IgD-negative memory B cell (primary cell): ENCODE measurements at regions not wholly inside any gene's neighbourhood (a gene's known extent, or its start where the extent isn't known, plus 50 kb on each side); places are given as distances from the start of the nearest gene placed in this dataset.
"Not testable (repeated sequence)": the region's sequence is repeated elsewhere in the genome, so short reads cannot be mapped to it uniquely, and the experiment has no call there.

Experiments
- H3K27ac Mint-ChIP-seq, 3 donors: one replicate each; pipeline ENCODE4 v1.8.0; 2020 to 2022; ENCODE audit warnings: mild to moderate bottlenecking in 3 of 3, mixed read lengths in 3 of 3, moderate library complexity in 1 of 3
- H3K27me3 Mint-ChIP-seq: one replicate; pipeline ENCODE4 v1.8.0; 2021; ENCODE audit warnings: mixed read lengths
- H3K36me3 Mint-ChIP-seq: one replicate; pipeline ENCODE4 v1.8.0; 2020; ENCODE audit warnings: mild to moderate bottlenecking, mixed read lengths
- H3K4me1 Mint-ChIP-seq, 3 donors: one replicate each; pipeline ENCODE4 v1.8.0; 2020 to 2022; ENCODE audit warnings: mixed read lengths in 3 of 3, mild to moderate bottlenecking in 1 of 3
- H3K4me3 Mint-ChIP-seq, 4 donors: one replicate each; pipeline ENCODE4 v1.8.0; 2020 to 2022; ENCODE audit warnings: mild to moderate bottlenecking in 4 of 4, mixed read lengths in 4 of 4, moderate library complexity in 3 of 4
- H3K9me3 Mint-ChIP-seq, 3 donors: one replicate each; pipeline ENCODE4 v1.8.0; 2020 to 2021; ENCODE audit warnings: mixed read lengths in 3 of 3, mild to moderate bottlenecking in 1 of 3

- Mint-ChIP-seq H3K27ac (no peak overlapping the region), H3K4me1 (no peaks in the 10 kb centered on the region), H3K27me3 (no peaks in the 10 kb centered on the region), H3K36me3 (no peaks in the 10 kb centered on the region), H3K4me3 (no peak overlapping the region), H3K9me3 (peaks cover 0 to 19% (median 10%) of the 10 kb centered on the region in 3 donors)
Measured at GRCh38 chr17:22203208-22203715, 510.9 kb downstream of the KCNJ18 start.

GRCh38 chr17:22204076-22204475 lies 511.8 kb downstream of the KCNJ18 start:
- H3K4me3 Mint-ChIP-seq, H3K36me3 Mint-ChIP-seq, H3K27me3 Mint-ChIP-seq, H3K4me1 Mint-ChIP-seq, H3K27ac Mint-ChIP-seq: not testable (repeated sequence)
- peaks cover 2 to 19% (median 10%) of the 10 kb centered on the region in 3 donors for H3K9me3 Mint-ChIP-seq

- not testable (repeated sequence) for H3K27ac Mint-ChIP-seq, H3K36me3 Mint-ChIP-seq, H3K27me3 Mint-ChIP-seq, H3K4me3 Mint-ChIP-seq, H3K4me1 Mint-ChIP-seq
- H3K9me3 Mint-ChIP-seq: peaks cover 8 to 14% (median 9%) of the 10 kb centered on the region in 3 donors
Measured at GRCh38 chr17:22210212-22210611, 517.9 kb downstream of the KCNJ18 start.

GRCh38 chr17:22213169-22213568 lies 520.8 kb downstream of the KCNJ18 start:
- H3K9me3 Mint-ChIP-seq, H3K27me3 Mint-ChIP-seq, H3K4me1 Mint-ChIP-seq, H3K36me3 Mint-ChIP-seq, H3K4me3 Mint-ChIP-seq, H3K27ac Mint-ChIP-seq: not testable (repeated sequence)

GRCh38 chr17:22217135-22217534 lies 524.8 kb downstream of the KCNJ18 start:
- Mint-ChIP-seq H3K27ac (no peak overlapping the region), H3K9me3 (peaks cover 0 to 5% (median 3%) of the 10 kb centered on the region in 3 donors), H3K4me3 (no peak overlapping the region), H3K4me1 (no peaks in the 10 kb centered on the region), H3K27me3 (no peaks in the 10 kb centered on the region), H3K36me3 (no peaks in the 10 kb centered on the region)

GRCh38 chr17:22221344-22221743 lies 529.0 kb downstream of the KCNJ18 start:
- no peaks in the 10 kb centered on the region for H3K27me3 Mint-ChIP-seq
- H3K9me3 Mint-ChIP-seq: peaks cover 0 to 5% (median 0%) of the 10 kb centered on the region in 3 donors
- no peaks in the 10 kb centered on the region for H3K36me3 Mint-ChIP-seq
- no peaks in the 10 kb centered on the region for H3K4me1 Mint-ChIP-seq
- H3K4me3 Mint-ChIP-seq: no peak overlapping the region
- H3K27ac Mint-ChIP-seq: no peak overlapping the region

GRCh38 chr17:22226477-22226876 lies 534.2 kb downstream of the KCNJ18 start:
- not testable (repeated sequence) for H3K27me3 Mint-ChIP-seq, H3K4me3 Mint-ChIP-seq, H3K4me1 Mint-ChIP-seq, H3K9me3 Mint-ChIP-seq, H3K27ac Mint-ChIP-seq, H3K36me3 Mint-ChIP-seq

GRCh38 chr17:22226932-22227331 lies 534.6 kb downstream of the KCNJ18 start:
- not testable (repeated sequence) for H3K27me3 Mint-ChIP-seq, H3K9me3 Mint-ChIP-seq, H3K36me3 Mint-ChIP-seq, H3K4me1 Mint-ChIP-seq, H3K4me3 Mint-ChIP-seq, H3K27ac Mint-ChIP-seq

- not testable (repeated sequence) for H3K9me3 Mint-ChIP-seq
Measured at GRCh38 chr17:22227699-22228553, 535.6 kb downstream of the KCNJ18 start.

GRCh38 chr17:22229821-22230220 lies 537.5 kb downstream of the KCNJ18 start:
- not testable (repeated sequence) for H3K36me3 Mint-ChIP-seq, H3K27me3 Mint-ChIP-seq, H3K9me3 Mint-ChIP-seq, H3K4me3 Mint-ChIP-seq, H3K4me1 Mint-ChIP-seq, H3K27ac Mint-ChIP-seq

More at GRCh38 chr17:22227699-22228553, 535.6 kb downstream of the KCNJ18 start:
- not testable (repeated sequence) for H3K4me3 Mint-ChIP-seq, H3K36me3 Mint-ChIP-seq, H3K27ac Mint-ChIP-seq, H3K27me3 Mint-ChIP-seq, H3K4me1 Mint-ChIP-seq

- no peaks in the 10 kb centered on the region for H3K4me1 Mint-ChIP-seq
- H3K36me3 Mint-ChIP-seq: no peaks in the 10 kb centered on the region
- H3K4me3 Mint-ChIP-seq: no peak overlapping the region
- H3K9me3 Mint-ChIP-seq: peaks cover 4 to 11% (median 5%) of the 10 kb centered on the region in 3 donors
- H3K27me3 Mint-ChIP-seq: no peaks in the 10 kb centered on the region
- no peak overlapping the region for H3K27ac Mint-ChIP-seq
Measured at GRCh38 chr17:22233382-22233781, 541.1 kb downstream of the KCNJ18 start.

GRCh38 chr17:22242472-22242871 lies 550.1 kb downstream of the KCNJ18 start:
- Mint-ChIP-seq H3K4me1 (no peaks in the 10 kb centered on the region), H3K27me3 (no peaks in the 10 kb centered on the region), H3K36me3 (no peaks in the 10 kb centered on the region), H3K4me3 (no peak overlapping the region), H3K27ac (no peak overlapping the region), H3K9me3 (peaks cover 0 to 12% (median 5%) of the 10 kb centered on the region in 3 donors)

GRCh38 chr17:22251498-22251897 lies 559.2 kb downstream of the KCNJ18 start:
- Mint-ChIP-seq H3K36me3 (no peaks in the 10 kb centered on the region), H3K27ac (no peak overlapping the region), H3K9me3 (peaks cover 0 to 9% (median 2%) of the 10 kb centered on the region in 3 donors), H3K4me1 (no peaks in the 10 kb centered on the region), H3K4me3 (no peak overlapping the region), H3K27me3 (no peaks in the 10 kb centered on the region)

GRCh38 chr17:22253007-22253406 lies 560.7 kb downstream of the KCNJ18 start:
- Mint-ChIP-seq H3K4me1 (no peaks in the 10 kb centered on the region), H3K4me3 (no peak overlapping the region), H3K27me3 (no peaks in the 10 kb centered on the region), H3K36me3 (no peaks in the 10 kb centered on the region), H3K9me3 (peaks cover 0 to 9% (median 2%) of the 10 kb centered on the region in 3 donors), H3K27ac (no peak overlapping the region)

GRCh38 chr17:22265807-22266206 lies 573.5 kb downstream of the KCNJ18 start:
- Mint-ChIP-seq H3K4me3 (no peak overlapping the region), H3K9me3 (peaks cover 0 to 4% (median 0%) of the 10 kb centered on the region in 3 donors), H3K27ac (no peak overlapping the region), H3K4me1 (no peaks in the 10 kb centered on the region), H3K36me3 (peaks cover 2% of the 10 kb centered on the region), H3K27me3 (no peaks in the 10 kb centered on the region)

GRCh38 chr17:22266231-22266630 lies 573.9 kb downstream of the KCNJ18 start:
- H3K4me1 Mint-ChIP-seq: no peaks in the 10 kb centered on the region
- H3K36me3 Mint-ChIP-seq: peaks cover 2% of the 10 kb centered on the region
- no peaks in the 10 kb centered on the region for H3K27me3 Mint-ChIP-seq
- peaks cover 0 to 2% (median 0%) of the 10 kb centered on the region in 3 donors for H3K9me3 Mint-ChIP-seq
- no peak overlapping the region for H3K4me3 Mint-ChIP-seq
- no peak overlapping the region for H3K27ac Mint-ChIP-seq
